ENCODE measurements at regions not wholly inside any gene's neighbourhood (a gene's known extent, or its start where the extent isn't known, plus 50 kb on each side); places are given as distances from the start of the nearest gene placed in this dataset.

DNA sequence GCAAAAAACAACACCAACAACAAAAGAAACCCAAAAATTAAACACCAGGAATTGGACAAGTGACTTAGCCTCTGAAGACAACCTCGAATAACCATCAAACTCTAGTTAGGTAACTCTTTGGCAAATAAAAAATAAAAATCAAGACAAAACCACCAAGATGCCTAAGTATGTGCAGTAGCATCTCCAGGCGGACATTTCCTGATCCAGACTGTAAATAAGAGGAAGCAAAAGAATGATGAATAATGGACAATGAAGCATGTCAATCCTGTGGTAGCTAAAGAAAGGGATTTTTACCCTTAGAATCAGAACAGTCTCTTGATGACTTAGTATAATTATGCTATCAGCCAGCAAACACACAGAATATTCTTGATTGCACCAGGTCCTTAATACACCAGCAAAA, 276.7 kb upstream of the DIAPH2 start:
- FAIRE-seq (no peak), DNase-seq (no peak)
- Histone ChIP-seq H3K27ac (ENCODE audit: low read depth in 1 of 3, low read length in 2 of 3) (no peak overlapping the region), H3K4me3 (ENCODE audit: low read depth in 1 of 3, low read length in 3 of 3) (no peak overlapping the region), H3K9me3 (ENCODE audit: control insufficient read depth in 2 of 2, insufficient read depth in 1 of 2, low read depth in 1 of 2, low read length in 1 of 2) (no peaks in the 10 kb centered on the region), H3K4me1 (ENCODE audit: control insufficient read depth in 3 of 3, insufficient read depth in 2 of 3, low read depth in 1 of 3, low read length in 2 of 3) (no peaks in the 10 kb centered on the region), H3K27me3 (ENCODE audit: control insufficient read depth in 3 of 3, insufficient read depth in 3 of 3, low read length in 3 of 3) (no peaks in the 10 kb centered on the region), H3K36me3 (ENCODE audit: control insufficient read depth in 3 of 3, insufficient read depth in 2 of 3, low read depth in 1 of 3, low read length in 3 of 3) (no peaks in the 10 kb centered on the region)
- WGBS, 3 donors, result 48 to 58% (median 56%) methylated on average over 2 of the region's 2 CpGs

DNA sequence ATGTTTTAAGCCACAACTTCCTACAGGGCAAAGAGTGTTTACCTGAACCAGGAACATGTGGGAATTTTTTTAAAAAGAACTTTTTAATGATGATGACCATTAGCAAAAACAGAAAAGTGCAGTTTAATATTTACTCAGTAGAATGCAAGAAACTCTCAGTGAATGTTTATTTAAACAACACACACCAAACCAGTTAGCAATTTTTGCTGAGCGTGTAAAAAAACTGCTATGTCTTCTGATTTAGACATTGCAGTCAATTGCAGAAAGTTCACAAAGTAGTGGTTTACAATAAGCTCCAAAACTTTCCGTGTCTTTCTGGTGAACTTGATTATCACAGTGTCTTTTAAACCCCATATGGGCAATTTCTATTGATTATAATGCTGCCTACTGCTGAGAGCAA, 273.7 kb upstream of the DIAPH2 start:
- WGBS, 3 donors, result 77 to 94% (median 82%) methylated on average over 2 of the region's 2 CpGs
- no peak for FAIRE-seq

DNA sequence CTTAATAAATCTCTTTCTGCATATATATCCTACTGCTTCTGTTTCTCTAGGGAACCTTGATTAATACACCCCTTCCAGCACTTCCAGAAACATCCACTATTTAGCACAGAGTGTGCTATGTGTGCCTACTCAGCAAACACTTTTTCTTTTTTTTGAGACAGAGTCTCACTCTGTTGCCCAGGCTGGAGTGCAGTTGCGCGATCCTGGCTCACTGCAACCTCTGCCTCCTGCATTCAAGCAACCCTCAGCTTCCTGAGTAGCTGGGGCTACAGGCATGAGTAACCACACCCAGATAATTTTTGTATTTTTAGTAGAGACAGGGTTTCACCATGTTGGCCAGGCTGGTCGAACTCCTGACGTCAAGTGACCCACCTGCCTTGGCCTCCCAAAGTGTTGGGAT, 266.9 kb upstream of the DIAPH2 start:
- no peak for FAIRE-seq
- H3K27me3 ChIP-seq (ENCODE audit: control insufficient read depth in 3 of 3, insufficient read depth in 3 of 3, low read length in 3 of 3), result no peaks in the 10 kb centered on the region
- no peaks in the 10 kb centered on the region for H3K4me1 ChIP-seq (ENCODE audit: control insufficient read depth in 3 of 3, insufficient read depth in 2 of 3, low read depth in 1 of 3, low read length in 2 of 3)
- 93 to 95% (median 93%) methylated on average over 4 of the region's 4 CpGs for whole genome bisulfite sequencing, 3 donors
- H3K9me3 ChIP-seq (ENCODE audit: control insufficient read depth in 2 of 2, insufficient read depth in 1 of 2, low read depth in 1 of 2, low read length in 1 of 2), result no peaks in the 10 kb centered on the region
- no peak overlapping the region for H3K27ac ChIP-seq (ENCODE audit: low read depth in 1 of 3, low read length in 2 of 3)
- H3K4me3 ChIP-seq (ENCODE audit: low read depth in 1 of 3, low read length in 3 of 3), result no peak overlapping the region
- H3K36me3 ChIP-seq (ENCODE audit: control insufficient read depth in 3 of 3, insufficient read depth in 2 of 3, low read depth in 1 of 3, low read length in 3 of 3), result no peaks in the 10 kb centered on the region
- no peak for DNase-seq

More for the DNA sequence above, 273.7 kb upstream of the DIAPH2 start:
- DNase-seq, result no peak
- no peak overlapping the region for H3K4me3 ChIP-seq (ENCODE audit: low read depth in 1 of 3, low read length in 3 of 3)
- no peaks in the 10 kb centered on the region for H3K27me3 ChIP-seq (ENCODE audit: control insufficient read depth in 3 of 3, insufficient read depth in 3 of 3, low read length in 3 of 3)
- H3K27ac ChIP-seq (ENCODE audit: low read depth in 1 of 3, low read length in 2 of 3), result no peak overlapping the region
- no peaks in the 10 kb centered on the region for H3K36me3 ChIP-seq (ENCODE audit: control insufficient read depth in 3 of 3, insufficient read depth in 2 of 3, low read depth in 1 of 3, low read length in 3 of 3)
- H3K9me3 ChIP-seq (ENCODE audit: control insufficient read depth in 2 of 2, insufficient read depth in 1 of 2, low read depth in 1 of 2, low read length in 1 of 2), result no peaks in the 10 kb centered on the region
- no peaks in the 10 kb centered on the region for H3K4me1 ChIP-seq (ENCODE audit: control insufficient read depth in 3 of 3, insufficient read depth in 2 of 3, low read depth in 1 of 3, low read length in 2 of 3)

DNA sequence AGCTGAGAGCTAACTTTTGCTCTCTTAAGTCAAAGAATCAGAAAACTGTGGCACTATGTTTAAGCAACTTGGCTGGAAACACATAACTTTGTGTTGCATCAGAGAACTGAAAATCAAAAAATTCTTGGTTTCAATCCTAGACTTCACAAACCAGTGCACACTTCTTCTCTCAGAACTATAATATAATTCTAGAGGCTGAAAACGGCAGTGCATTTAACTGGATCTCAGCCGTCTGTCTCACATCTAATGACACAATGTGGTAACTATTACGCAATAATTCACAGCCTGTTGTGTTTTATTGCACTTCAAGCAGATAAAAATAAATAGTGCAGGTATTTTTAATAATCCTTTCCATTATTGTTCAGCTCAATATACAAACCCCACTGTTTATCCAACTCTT, 260.6 kb upstream of the DIAPH2 start:
- FAIRE-seq, result no peak
- 16 to 54% (median 34%) methylated on average over 3 of the region's 3 CpGs for WGBS, 3 donors

DNA sequence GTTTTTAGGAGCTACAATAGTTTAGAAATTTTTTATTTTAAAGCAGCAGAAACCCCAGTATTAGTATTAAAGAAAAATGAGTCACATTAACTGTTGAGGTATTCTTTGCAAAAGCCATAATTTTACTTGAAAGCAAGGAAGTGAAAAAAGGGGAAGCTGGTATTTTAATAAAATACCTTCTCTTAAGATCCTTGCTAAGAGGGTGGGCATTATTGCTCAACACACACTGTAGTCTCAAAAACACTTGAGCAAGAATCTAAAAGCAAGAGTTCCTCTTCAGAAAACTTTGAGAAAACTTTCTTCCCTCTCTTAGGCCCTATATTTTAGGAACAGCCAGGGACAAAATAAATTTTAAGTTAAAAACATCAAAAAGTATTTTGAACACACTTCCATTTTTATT, 259.4 kb upstream of the DIAPH2 start:
- Histone ChIP-seq H3K27me3 (ENCODE audit: control insufficient read depth in 3 of 3, insufficient read depth in 3 of 3, low read length in 3 of 3) (no peaks in the 10 kb centered on the region), H3K36me3 (ENCODE audit: control insufficient read depth in 3 of 3, insufficient read depth in 2 of 3, low read depth in 1 of 3, low read length in 3 of 3) (no peaks in the 10 kb centered on the region), H3K27ac (ENCODE audit: low read depth in 1 of 3, low read length in 2 of 3) (no peak overlapping the region), H3K9me3 (ENCODE audit: control insufficient read depth in 2 of 2, insufficient read depth in 1 of 2, low read depth in 1 of 2, low read length in 1 of 2) (no peaks in the 10 kb centered on the region), H3K4me3 (ENCODE audit: low read depth in 1 of 3, low read length in 3 of 3) (no peak overlapping the region), H3K4me1 (ENCODE audit: control insufficient read depth in 3 of 3, insufficient read depth in 2 of 3, low read depth in 1 of 3, low read length in 2 of 3) (no peaks in the 10 kb centered on the region)
- no peak for FAIRE-seq
- no peak for DNase-seq

More for the DNA sequence above, 260.6 kb upstream of the DIAPH2 start:
- Histone ChIP-seq H3K27me3 (ENCODE audit: control insufficient read depth in 3 of 3, insufficient read depth in 3 of 3, low read length in 3 of 3) (no peaks in the 10 kb centered on the region), H3K4me3 (ENCODE audit: low read depth in 1 of 3, low read length in 3 of 3) (no peak overlapping the region), H3K9me3 (ENCODE audit: control insufficient read depth in 2 of 2, insufficient read depth in 1 of 2, low read depth in 1 of 2, low read length in 1 of 2) (no peaks in the 10 kb centered on the region), H3K27ac (ENCODE audit: low read depth in 1 of 3, low read length in 2 of 3) (no peak overlapping the region), H3K4me1 (ENCODE audit: control insufficient read depth in 3 of 3, insufficient read depth in 2 of 3, low read depth in 1 of 3, low read length in 2 of 3) (no peaks in the 10 kb centered on the region), H3K36me3 (ENCODE audit: control insufficient read depth in 3 of 3, insufficient read depth in 2 of 3, low read depth in 1 of 3, low read length in 3 of 3) (no peaks in the 10 kb centered on the region)
- peak in 1 of 2 donors; percentile 4 for DNase-seq

DNA sequence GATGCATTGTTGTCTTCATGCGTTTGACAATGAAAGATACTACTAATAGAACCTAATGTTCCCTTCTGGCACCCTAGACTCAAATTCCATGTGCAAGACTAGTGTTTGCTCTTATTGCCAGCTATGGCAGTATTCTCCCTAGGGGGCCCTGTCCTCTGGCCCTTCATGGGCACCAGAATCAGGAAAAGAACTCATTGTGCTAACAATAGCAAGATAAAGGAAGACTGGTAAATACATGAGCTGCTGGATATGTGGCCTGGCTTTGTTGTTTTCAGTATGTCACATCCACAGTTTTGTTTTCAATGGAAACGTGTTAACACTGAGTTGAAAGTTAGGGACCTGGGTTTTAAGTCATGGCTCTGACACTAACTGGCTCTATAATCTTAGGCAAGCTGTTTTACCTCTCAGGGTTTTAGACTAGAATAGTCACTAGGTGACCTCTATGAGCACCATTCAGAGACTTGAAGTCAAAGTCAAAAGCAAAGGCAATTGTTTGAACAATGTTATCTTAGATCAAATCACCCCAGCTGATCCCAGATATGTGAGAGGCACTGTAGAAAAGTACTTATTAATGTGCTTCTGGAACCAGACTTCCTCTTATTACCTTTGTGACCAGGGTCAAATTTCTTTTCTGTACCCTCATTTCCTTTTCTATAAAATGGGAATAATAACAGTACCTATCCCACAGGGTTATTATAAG, 253.7 kb upstream of the DIAPH2 start:
- Histone ChIP-seq H3K27me3 (ENCODE audit: control insufficient read depth in 3 of 3, insufficient read depth in 3 of 3, low read length in 3 of 3) (no peaks in the 10 kb centered on the region), H3K4me3 (ENCODE audit: low read depth in 1 of 3, low read length in 3 of 3) (no peak overlapping the region), H3K9me3 (ENCODE audit: control insufficient read depth in 2 of 2, insufficient read depth in 1 of 2, low read depth in 1 of 2, low read length in 1 of 2) (no peaks in the 10 kb centered on the region), H3K36me3 (ENCODE audit: control insufficient read depth in 3 of 3, insufficient read depth in 2 of 3, low read depth in 1 of 3, low read length in 3 of 3) (no peaks in the 10 kb centered on the region), H3K4me1 (ENCODE audit: control insufficient read depth in 3 of 3, insufficient read depth in 2 of 3, low read depth in 1 of 3, low read length in 2 of 3) (no peaks in the 10 kb centered on the region), H3K27ac (ENCODE audit: low read depth in 1 of 3, low read length in 2 of 3) (no peak overlapping the region)
- DNase-seq (no peak), FAIRE-seq (no peak)
- WGBS, 3 donors, result 53 to 78% (median 75%) methylated on average over 2 of the region's 2 CpGs

DNA sequence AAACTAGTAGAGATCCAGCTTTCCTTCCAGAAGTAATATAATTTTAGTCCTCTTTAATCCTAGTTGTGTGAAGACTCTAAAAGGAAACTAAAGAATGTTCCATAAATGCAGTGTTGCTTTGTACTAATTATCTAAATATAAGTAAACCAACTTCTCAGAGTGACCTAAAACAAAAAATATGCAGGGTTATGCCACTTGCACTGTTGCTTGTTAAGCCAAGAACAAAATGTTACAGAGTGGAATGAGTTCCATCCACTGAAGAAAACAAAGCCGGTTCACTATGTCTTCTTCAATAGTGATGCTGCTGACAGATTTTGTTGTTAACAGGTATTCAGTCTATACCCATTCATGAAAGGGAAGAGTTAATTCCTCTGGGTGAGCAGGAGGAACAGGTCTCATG, 252.0 kb upstream of the DIAPH2 start:
- no peak overlapping the region for H3K27ac ChIP-seq (ENCODE audit: low read depth in 1 of 3, low read length in 2 of 3)
- no peaks in the 10 kb centered on the region for H3K27me3 ChIP-seq (ENCODE audit: control insufficient read depth in 3 of 3, insufficient read depth in 3 of 3, low read length in 3 of 3)
- FAIRE-seq (no peak), DNase-seq (no peak)
- no peak overlapping the region for H3K4me3 ChIP-seq (ENCODE audit: low read depth in 1 of 3, low read length in 3 of 3)
- whole genome bisulfite sequencing, 3 donors, result 78 to 95% (median 94%) methylated on average over 1 of the region's 1 CpG
- no peaks in the 10 kb centered on the region for H3K4me1 ChIP-seq (ENCODE audit: control insufficient read depth in 3 of 3, insufficient read depth in 2 of 3, low read depth in 1 of 3, low read length in 2 of 3)
- H3K9me3 ChIP-seq (ENCODE audit: control insufficient read depth in 2 of 2, insufficient read depth in 1 of 2, low read depth in 1 of 2, low read length in 1 of 2), result no peaks in the 10 kb centered on the region
- H3K36me3 ChIP-seq (ENCODE audit: control insufficient read depth in 3 of 3, insufficient read depth in 2 of 3, low read depth in 1 of 3, low read length in 3 of 3), result no peaks in the 10 kb centered on the region

DNA sequence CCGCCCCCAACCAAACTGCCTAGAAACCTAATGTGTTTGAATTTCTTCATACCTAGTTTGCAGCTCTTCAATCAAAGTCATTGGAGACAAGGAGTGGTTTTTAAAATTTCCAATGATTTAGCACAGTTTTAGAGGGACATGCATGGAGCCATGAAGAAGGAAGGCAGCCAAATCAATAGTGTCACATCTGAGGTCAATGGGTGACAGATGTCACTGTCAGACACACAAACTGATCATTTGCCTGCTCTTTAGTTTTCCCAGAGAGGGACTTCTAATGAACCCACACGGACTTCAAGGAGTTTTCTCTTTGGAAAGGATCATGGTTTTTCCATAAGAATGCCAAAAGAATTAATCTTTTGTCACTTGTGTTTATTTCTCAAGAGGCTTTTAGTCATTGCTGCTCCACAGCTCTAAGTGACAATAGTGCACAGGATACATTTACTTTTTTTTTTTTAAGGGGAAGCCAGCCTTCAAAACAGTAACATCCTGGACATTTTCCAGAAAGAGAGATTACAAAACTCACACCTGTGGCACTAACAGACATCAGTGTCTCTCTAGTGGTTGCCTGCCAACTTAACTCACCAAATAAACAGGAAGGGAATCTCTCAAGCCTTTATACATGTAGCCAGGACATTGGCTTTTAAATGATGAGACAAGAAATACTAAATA, 251.1 kb upstream of the DIAPH2 start:
- FAIRE-seq (no peak), DNase-seq (no peak)
- Histone ChIP-seq H3K27me3 (ENCODE audit: control insufficient read depth in 3 of 3, insufficient read depth in 3 of 3, low read length in 3 of 3) (no peaks in the 10 kb centered on the region), H3K27ac (ENCODE audit: low read depth in 1 of 3, low read length in 2 of 3) (no peak overlapping the region), H3K4me1 (ENCODE audit: control insufficient read depth in 3 of 3, insufficient read depth in 2 of 3, low read depth in 1 of 3, low read length in 2 of 3) (no peaks in the 10 kb centered on the region), H3K9me3 (ENCODE audit: control insufficient read depth in 2 of 2, insufficient read depth in 1 of 2, low read depth in 1 of 2, low read length in 1 of 2) (no peaks in the 10 kb centered on the region), H3K4me3 (ENCODE audit: low read depth in 1 of 3, low read length in 3 of 3) (no peak overlapping the region), H3K36me3 (ENCODE audit: control insufficient read depth in 3 of 3, insufficient read depth in 2 of 3, low read depth in 1 of 3, low read length in 3 of 3) (no peaks in the 10 kb centered on the region)
- 31 to 54% (median 43%) methylated on average over 2 of the region's 2 CpGs for WGBS, 3 donors
